ENCODE measurements at regions not wholly inside any gene's neighbourhood (a gene's known extent, or its start where the extent isn't known, plus 50 kb on each side); places are given as distances from the start of the nearest gene placed in this dataset.

DNA sequence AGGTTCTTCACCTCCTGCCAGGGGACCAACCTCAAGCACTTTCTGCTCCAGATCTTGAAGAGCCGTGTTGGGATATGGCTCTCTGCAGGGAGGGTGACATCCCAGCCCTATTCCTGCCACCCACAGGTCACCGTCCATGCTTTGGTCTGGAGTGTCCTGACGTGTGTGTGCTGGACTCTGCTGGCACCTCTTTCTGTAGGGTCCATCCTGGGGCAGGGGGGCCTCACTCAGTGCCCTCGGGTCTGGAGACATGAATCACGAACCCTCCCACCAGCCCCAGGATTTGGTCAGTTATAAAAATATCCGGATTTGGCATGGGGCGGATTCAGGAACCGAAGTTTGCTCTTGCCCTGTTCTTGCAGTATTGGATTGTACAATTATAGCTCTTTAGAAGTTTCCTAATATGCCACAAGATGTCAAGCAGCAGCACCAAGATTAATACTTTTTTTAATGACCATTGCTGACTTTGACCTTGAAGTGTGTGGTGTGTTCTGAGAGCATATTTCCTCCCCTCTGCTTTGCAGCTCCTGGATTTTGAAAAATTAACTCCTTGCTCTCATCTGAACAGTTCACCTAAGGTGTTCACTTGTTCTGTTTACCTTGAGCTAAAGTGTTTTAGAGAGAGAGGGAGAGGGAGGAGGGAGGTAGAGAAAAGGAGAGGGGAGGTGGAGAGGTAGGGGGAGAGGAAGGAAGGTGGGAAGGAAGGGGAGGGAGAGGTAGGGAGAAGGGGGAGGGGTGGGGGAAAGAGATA, 95.4 kb upstream of the SHH start:
- DNase-seq (ENCODE audit: low read depth in 1 of 2, low spot score in 1 of 2) = no peak
- in situ Hi-C loops (cut with HindIII; ENCODE audit: low pct_unique_long_range_greater_than_20kb, low sequenced_read_pairs) = no loop called here

DNA sequence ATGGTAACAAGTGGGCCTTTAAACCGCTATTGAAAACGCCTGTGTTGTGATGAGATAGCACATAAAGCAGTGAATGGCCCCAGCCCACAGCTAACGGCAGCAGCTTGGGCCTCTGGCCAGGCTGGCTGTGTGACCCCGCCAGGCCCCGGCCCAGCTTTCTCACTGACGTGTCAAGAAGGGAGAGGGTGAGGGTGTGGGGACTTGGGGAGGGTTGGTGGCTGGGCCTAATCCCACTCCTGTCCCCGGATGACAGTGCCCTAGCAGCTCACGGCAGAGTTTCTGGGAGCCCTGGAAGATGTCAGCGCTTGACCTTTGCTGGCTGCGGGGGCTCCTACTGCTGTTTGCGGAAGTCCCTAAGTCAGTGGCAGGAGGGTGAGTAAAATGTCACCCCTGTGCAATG, 88.9 kb upstream of the SHH start:
- TF ChIP-seq JUND (IDR thresholded peaks at IDR 0.05; ENCODE audit: low read depth) = no peak

More for the DNA sequence above, 95.4 kb upstream of the SHH start:
- TF ChIP-seq JUND (IDR thresholded peaks at IDR 0.05; ENCODE audit: low read depth) = no peak

GRCh38 chr7:155899596-155899995, 87.3 kb upstream of the SHH start:
- DNase-seq (ENCODE audit: low read depth in 1 of 2, low spot score in 1 of 2) = no peak
- TF ChIP-seq JUND (IDR thresholded peaks at IDR 0.05; ENCODE audit: low read depth) = no peak
- in situ Hi-C loops (cut with HindIII; ENCODE audit: low pct_unique_long_range_greater_than_20kb, low sequenced_read_pairs) = no loop called here

More for the DNA sequence above, 88.9 kb upstream of the SHH start:
- in situ Hi-C loops (cut with HindIII; ENCODE audit: low pct_unique_long_range_greater_than_20kb, low sequenced_read_pairs) = no loop called here
- no peak for DNase-seq (ENCODE audit: low read depth in 1 of 2, low spot score in 1 of 2)

DNA sequence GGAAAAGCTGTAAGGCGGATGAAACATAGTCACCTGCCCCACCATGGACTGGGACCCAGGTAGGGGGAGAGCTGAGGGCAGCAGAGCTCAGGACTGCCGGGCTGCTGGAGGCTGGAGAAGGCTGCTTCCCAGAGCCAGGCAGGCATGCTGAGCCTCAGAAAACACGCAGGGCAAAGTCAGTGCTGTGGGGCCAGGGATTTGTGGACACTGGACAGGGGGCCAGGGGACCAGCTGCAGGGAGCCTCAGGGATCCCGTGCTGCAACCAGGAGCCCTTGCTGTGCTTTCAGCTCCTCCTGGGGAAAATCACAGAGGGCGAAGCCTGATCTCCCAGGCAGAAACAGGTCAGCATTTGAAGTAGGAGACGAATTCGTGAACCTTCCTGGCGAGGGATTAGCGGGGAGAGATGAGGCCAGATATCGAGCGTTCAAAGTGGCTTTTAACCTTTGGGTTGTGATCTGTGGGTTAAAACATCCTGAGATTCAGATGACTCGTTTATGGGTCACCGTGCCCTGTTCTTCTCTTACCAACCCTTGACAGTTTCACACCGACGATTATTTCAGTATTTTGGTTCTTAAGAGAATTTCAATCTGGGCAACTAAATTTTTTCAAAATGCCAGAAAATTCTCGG, 85.6 kb upstream of the SHH start:
- TF ChIP-seq JUND (IDR thresholded peaks at IDR 0.05; ENCODE audit: low read depth) = no peak
- no peak for DNase-seq (ENCODE audit: low read depth in 1 of 2, low spot score in 1 of 2)
- in situ Hi-C loops (cut with HindIII; ENCODE audit: low pct_unique_long_range_greater_than_20kb, low sequenced_read_pairs) = no loop called here

- TF ChIP-seq JUND (IDR thresholded peaks at IDR 0.05; ENCODE audit: low read depth) = no peak
- no peak for DNase-seq (ENCODE audit: low read depth in 1 of 2, low spot score in 1 of 2)
- in situ Hi-C loops (cut with HindIII; ENCODE audit: low pct_unique_long_range_greater_than_20kb, low sequenced_read_pairs) = no loop called here
These were observed 84.4 kb upstream of the SHH start for GRCh38 chr7:155896531-155897263.

DNA sequence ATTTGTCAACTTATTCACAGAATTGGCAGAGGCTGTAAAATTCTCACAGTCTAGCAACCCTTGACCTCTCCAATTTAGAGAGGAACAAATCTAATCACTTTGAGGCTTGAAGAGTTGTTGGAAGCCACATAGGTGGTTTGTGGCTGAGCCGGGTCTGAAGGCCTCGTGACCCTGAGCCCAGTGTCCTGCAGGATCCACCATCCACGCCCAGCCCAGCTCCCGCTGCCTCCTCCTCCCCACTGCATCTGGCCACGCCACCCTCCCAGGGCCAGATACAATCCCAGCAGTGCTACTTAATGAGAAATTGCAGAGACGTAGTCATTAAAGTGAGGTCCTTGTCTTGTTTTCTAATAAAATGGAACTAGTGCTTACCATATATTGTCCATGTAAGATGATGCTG, 81.4 kb upstream of the SHH start:
- DNase-seq (ENCODE audit: low read depth in 1 of 2, low spot score in 1 of 2) = no peak
- no peak for TF ChIP-seq JUND (IDR thresholded peaks at IDR 0.05; ENCODE audit: low read depth)
- in situ Hi-C loops (cut with HindIII; ENCODE audit: low pct_unique_long_range_greater_than_20kb, low sequenced_read_pairs) = no loop called here

DNA sequence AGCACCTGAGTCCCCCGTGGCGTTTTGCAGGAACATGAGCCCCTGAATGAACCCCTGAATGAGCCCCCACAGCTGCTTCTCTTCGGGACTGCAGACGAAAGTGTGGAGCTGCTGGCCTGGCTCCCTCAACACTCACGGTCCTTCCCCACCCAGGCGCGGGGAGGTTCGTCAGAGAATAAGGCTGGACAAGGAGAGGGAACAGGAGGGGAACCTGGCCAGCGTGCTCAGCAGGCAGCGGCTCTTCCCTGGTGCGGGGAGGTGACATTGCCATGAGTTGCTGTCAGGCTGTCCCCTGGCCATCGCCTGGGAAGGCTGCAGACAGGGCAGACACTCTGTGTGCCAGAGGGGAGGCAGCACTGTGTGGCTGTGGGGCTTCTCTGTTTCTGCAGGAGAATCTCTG, 80.9 kb upstream of the SHH start:
- in situ Hi-C loops (cut with HindIII; ENCODE audit: low pct_unique_long_range_greater_than_20kb, low sequenced_read_pairs) = no loop called here
- DNase-seq (ENCODE audit: low read depth in 1 of 2, low spot score in 1 of 2) = no peak
- TF ChIP-seq JUND (IDR thresholded peaks at IDR 0.05; ENCODE audit: low read depth) = no peak

- DNase-seq (ENCODE audit: low read depth in 1 of 2, low spot score in 1 of 2) = no peak
- in situ Hi-C loops (cut with HindIII; ENCODE audit: low pct_unique_long_range_greater_than_20kb, low sequenced_read_pairs) = no loop called here
These were observed 77.6 kb upstream of the SHH start for GRCh38 chr7:155889636-155890511.

DNA sequence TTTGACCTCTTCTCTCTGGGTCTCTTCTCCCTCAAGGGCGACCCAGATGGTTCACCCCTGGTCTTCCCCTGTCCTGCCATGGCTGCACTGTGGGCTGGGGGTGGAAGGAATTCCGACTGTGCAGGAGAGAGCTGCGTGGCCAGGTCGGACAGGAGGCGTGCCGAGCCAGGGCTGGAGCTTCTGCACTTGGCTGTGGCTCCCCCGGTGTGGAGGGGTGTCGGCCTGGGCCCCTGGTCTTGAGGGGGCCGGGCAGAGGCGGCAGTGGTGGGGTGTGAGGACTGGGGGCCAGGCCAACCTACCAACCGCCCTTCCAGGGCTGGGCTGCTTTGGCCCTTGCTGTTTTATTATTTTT, 74.9 kb upstream of the SHH start:
- in situ Hi-C loops (cut with HindIII; ENCODE audit: low pct_unique_long_range_greater_than_20kb, low sequenced_read_pairs) = no loop called here
- no peak for DNase-seq (ENCODE audit: low read depth in 1 of 2, low spot score in 1 of 2)
- TF ChIP-seq JUND (IDR thresholded peaks at IDR 0.05; ENCODE audit: low read depth) = no peak

More at GRCh38 chr7:155889636-155890511, 77.6 kb upstream of the SHH start:
- no peak for TF ChIP-seq JUND (IDR thresholded peaks at IDR 0.05; ENCODE audit: low read depth)

DNA sequence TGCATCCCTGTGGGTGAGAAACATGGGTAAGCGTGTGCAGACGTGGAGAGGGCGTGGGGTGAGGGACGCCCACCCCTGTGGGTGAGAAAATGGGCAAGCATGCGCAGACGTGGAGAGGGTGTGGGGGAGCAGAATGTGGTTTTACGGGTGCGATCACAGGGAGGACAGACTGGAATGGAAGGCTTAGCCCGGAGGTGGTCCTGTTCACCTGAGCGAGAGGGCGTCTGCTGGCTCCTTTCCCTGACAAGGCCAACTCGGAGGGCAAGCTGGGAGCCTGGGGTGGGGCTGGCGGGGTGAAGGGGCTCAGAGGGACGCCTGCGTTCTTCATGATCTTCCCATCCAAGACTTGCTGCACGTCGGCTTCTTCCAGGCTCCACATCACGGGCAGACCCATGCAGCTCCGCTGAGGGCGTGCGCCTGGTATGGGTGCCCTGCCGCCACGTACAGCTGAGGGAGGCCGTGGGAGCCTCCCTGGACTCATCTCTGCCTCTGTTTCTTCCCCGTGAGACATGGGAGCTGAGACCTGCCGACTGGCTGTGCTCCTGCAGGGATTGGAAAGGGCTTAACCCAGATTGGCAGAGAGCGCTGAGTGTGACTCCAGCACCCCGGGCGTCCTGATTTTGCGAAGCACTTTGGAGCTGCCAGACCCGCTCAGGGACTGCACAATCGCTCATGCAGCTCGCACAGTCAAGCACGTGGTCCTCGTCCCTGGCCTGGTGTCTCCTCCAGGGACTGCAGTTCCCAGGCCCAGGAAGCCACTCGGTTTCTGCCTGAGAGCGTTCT, 74.3 kb upstream of the SHH start:
- no peak for DNase-seq (ENCODE audit: low read depth in 1 of 2, low spot score in 1 of 2)
- no peak for TF ChIP-seq JUND (IDR thresholded peaks at IDR 0.05; ENCODE audit: low read depth)
- in situ Hi-C loops (cut with HindIII; ENCODE audit: low pct_unique_long_range_greater_than_20kb, low sequenced_read_pairs) = no loop called here

DNA sequence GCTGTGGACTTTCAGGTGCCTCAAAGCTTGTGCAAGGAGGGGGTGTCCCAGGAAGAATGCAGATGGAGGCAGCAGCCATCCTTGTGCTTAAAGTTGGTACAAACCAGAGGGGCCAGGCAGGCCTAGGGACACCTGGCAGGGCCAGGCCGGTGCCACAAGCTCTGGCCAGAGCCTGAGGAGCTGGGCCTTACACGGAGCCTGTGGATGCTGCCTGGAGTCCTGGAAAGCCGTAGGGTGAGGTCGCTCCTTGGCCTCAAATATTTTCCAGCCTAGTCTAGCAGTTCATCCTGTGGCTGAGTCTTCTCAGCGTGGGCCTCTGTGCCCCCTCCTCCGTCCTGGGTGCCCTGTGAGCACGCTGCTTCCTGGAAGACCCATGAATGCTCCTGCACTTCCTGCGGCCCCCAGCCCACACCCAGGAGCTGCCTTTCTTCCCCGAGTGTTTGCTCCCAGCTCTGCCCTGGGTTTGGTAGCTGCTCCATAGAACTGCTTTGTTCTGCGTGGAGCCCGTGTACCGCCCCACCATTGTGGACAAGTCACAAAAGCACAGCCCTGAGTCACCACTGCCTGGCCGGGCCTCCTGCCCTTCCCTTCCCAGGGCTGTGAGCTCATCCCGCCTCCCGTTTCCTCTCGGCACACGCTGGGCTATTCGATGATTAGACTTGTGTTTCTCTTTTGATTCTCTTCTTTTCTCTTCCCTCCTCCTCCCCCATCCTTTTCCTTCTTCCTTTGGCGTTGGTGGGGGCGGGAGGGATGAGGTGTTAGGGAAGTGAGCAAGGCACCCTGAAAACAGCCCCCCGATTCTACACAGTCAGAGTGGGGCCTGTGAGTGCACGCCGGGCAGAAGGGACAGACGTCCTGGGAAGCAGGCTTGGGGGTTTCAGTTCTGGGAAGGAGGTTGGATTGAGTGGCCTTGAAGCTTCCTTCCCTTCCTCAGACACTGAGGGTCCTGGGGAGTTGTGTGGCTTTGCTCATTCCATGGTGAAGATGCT, 73.2 kb upstream of the SHH start:
- TF ChIP-seq JUND (IDR thresholded peaks at IDR 0.05; ENCODE audit: low read depth) = no peak
- DNase-seq (ENCODE audit: low read depth in 1 of 2, low spot score in 1 of 2) = no peak
- in situ Hi-C loops (cut with HindIII; ENCODE audit: low pct_unique_long_range_greater_than_20kb, low sequenced_read_pairs) = no loop called here
